HEK293 (cell line): ENCODE measurements at regions not wholly inside any gene's neighbourhood (a gene's known extent, or its start where the extent isn't known, plus 50 kb on each side); places are given as distances from the start of the nearest gene placed in this dataset.

ENCODE experiments used
- ATF2 ChIP-seq: fragments of 450-650 bp; formaldehyde crosslinking; IDR thresholded peaks from 2 replicates; pipeline ENCODE4 v1.5.1; 2016; ENCODE audit warnings: missing biosample characterization, missing genetic modification characterization, low read depth
- CTCF ChIP-seq: fragments of 450-650 bp; formaldehyde crosslinking; IDR thresholded peaks from 2 replicates; pipeline ENCODE4 v1.5.1; 2016; ENCODE audit warnings: missing biosample characterization, missing genetic modification characterization
- ELK4 ChIP-seq: IDR thresholded peaks from 2 replicates; pipeline ENCODE4 v1.6.1; 2011; ENCODE audit warnings: mild to moderate bottlenecking, low read depth, low read length, borderline replicate concordance
- GLI2 ChIP-seq: fragments of 450-650 bp; formaldehyde crosslinking; IDR thresholded peaks from 2 replicates; pipeline ENCODE4; 2017; ENCODE audit warnings: missing biosample characterization, missing genetic modification characterization, low read depth, borderline replicate concordance
- GLI4 ChIP-seq: fragments of 450-650 bp; formaldehyde crosslinking; IDR thresholded peaks from 2 replicates; pipeline ENCODE4 v1.5.1; 2016; ENCODE audit warnings: missing biosample characterization, missing genetic modification characterization
- MYNN ChIP-seq: fragments of 450-650 bp; formaldehyde crosslinking; IDR thresholded peaks from 2 replicates; pipeline ENCODE4 v1.5.1; 2016; ENCODE audit warnings: missing biosample characterization, missing genetic modification characterization, borderline replicate concordance
- REPIN1 ChIP-seq: fragments of 450-650 bp; formaldehyde crosslinking; IDR thresholded peaks from 2 replicates; pipeline ENCODE4 v1.5.1; 2017; ENCODE audit warnings: missing biosample characterization, missing genetic modification characterization, low read depth
- SP7 ChIP-seq: fragments of 450-650 bp; formaldehyde crosslinking; IDR thresholded peaks from 2 replicates; pipeline ENCODE4 v1.5.1; 2016; ENCODE audit warnings: missing biosample characterization, missing genetic modification characterization
- ZBTB20 ChIP-seq: fragments of 450-650 bp; formaldehyde crosslinking; IDR thresholded peaks from 2 replicates; pipeline ENCODE4 v1.5.1; 2016; ENCODE audit warnings: missing biosample characterization, missing genetic modification characterization
- ZBTB49 ChIP-seq: fragments of 450-650 bp; formaldehyde crosslinking; IDR thresholded peaks from 2 replicates; pipeline ENCODE4 v1.5.1; 2016; ENCODE audit warnings: missing biosample characterization, missing genetic modification characterization, low read depth
- ZNF132 ChIP-seq: fragments of 450-650 bp; formaldehyde crosslinking; IDR thresholded peaks from 2 replicates; pipeline ENCODE4 v1.5.1; 2017; ENCODE audit warnings: missing biosample characterization, missing genetic modification characterization, borderline replicate concordance
- ZNF133 ChIP-seq: fragments of 450-650 bp; formaldehyde crosslinking; IDR thresholded peaks from 2 replicates; pipeline ENCODE4 v1.5.1; 2016; ENCODE audit warnings: missing biosample characterization, missing genetic modification characterization
- ZNF280D ChIP-seq: fragments of 450-650 bp; formaldehyde crosslinking; IDR thresholded peaks from 2 replicates; pipeline ENCODE4 v1.5.1; 2016; ENCODE audit warnings: missing biosample characterization, missing genetic modification characterization
- ZNF518A ChIP-seq: fragments of 450-650 bp; formaldehyde crosslinking; conservative IDR thresholded peaks from 2 replicates; pipeline ENCODE4 v1.5.1; 2016; ENCODE audit warnings: low read depth, missing biosample characterization, missing genetic modification characterization
- ZNF561 ChIP-seq: fragments of 450-650 bp; IDR thresholded peaks from 2 replicates; pipeline ENCODE4 v1.5.1; 2018; ENCODE audit warnings: missing biosample characterization, missing genetic modification characterization, borderline replicate concordance
- ZNF600 ChIP-seq: fragments of 450-650 bp; formaldehyde crosslinking; IDR thresholded peaks from 2 replicates; pipeline ENCODE4 v1.5.1; 2016; ENCODE audit warnings: missing biosample characterization, missing genetic modification characterization
- ZNF624 ChIP-seq: fragments of 450-650 bp; formaldehyde crosslinking; IDR thresholded peaks from 2 replicates; pipeline ENCODE4 v1.5.1; 2017; ENCODE audit warnings: missing biosample characterization, missing genetic modification characterization
- ZNF692 ChIP-seq: fragments of 450-650 bp; formaldehyde crosslinking; IDR thresholded peaks from 2 replicates; pipeline ENCODE4 v1.5.1; 2016; ENCODE audit warnings: missing biosample characterization, missing genetic modification characterization
- ZNF768 ChIP-seq: fragments of 450-650 bp; formaldehyde crosslinking; IDR thresholded peaks from 2 replicates; pipeline ENCODE4 v1.5.1; 2018; ENCODE audit warnings: missing biosample characterization, mild to moderate bottlenecking, missing genetic modification characterization
- ZSCAN30 ChIP-seq: fragments of 450-650 bp; IDR thresholded peaks from 2 replicates; pipeline ENCODE4 v1.5.1; 2018; ENCODE audit warnings: missing biosample characterization, mild to moderate bottlenecking, missing genetic modification characterization, moderate library complexity

- no peak for TF ChIP-seq ZBTB20 (tag by site-specific recombination)
- no peak for TF ChIP-seq ZNF624 (tag by site-specific recombination)
- peak; percentile 64 for TF ChIP-seq ZNF600
- TF ChIP-seq MYNN (tag by site-specific recombination): no peak
- no peak for TF ChIP-seq ZBTB49 (tag by site-specific recombination)
- no peak for TF ChIP-seq ZNF768
- TF ChIP-seq ZNF280D (tag by site-specific recombination): no peak
- no peak for TF ChIP-seq ZNF518A
- no peak for TF ChIP-seq ZNF692
- TF ChIP-seq REPIN1 (tag by site-specific recombination): no peak
- 0 out of 2 replicates have a peak, but pooled peaks have one; percentile 55 for TF ChIP-seq ZNF561
- TF ChIP-seq GLI4 (tag by site-specific recombination): no peak
- no peak for TF ChIP-seq ELK4
- TF ChIP-seq ZSCAN30 (tag by site-specific recombination): no peak
- no peak for TF ChIP-seq GLI2 (tag by site-specific recombination)
- TF ChIP-seq SP7 (tag by site-specific recombination): no peak
- TF ChIP-seq ZNF132: no peak
- no peak for TF ChIP-seq ATF2
- TF ChIP-seq CTCF (tag by site-specific recombination): no peak
- TF ChIP-seq ZNF133 (tag by site-specific recombination): no peak
Observed at GRCh38 chr2:56444339-56444738, 260.5 kb downstream of the CCDC85A start (continued).
